Peyer's patch (tissue), 4 donors: ENCODE measurements at regions not wholly inside any gene's neighbourhood (a gene's known extent, or its start where the extent isn't known, plus 50 kb on each side); places are given as distances from the start of the nearest gene placed in this dataset.

Experiments
- CTCF ChIP-seq, 6 experiments: fragments of 450-650 bp in 4 of 6; fragments of 200-600 bp in 2 of 6; sonication (generic) in 1 of 6; IDR thresholded peaks; one replicate each; pipeline ENCODE4 v1.5.1; 2017 to 2019; ENCODE audit warnings: antibody characterized with exemption in 6 of 6, mild to moderate bottlenecking in 3 of 6, moderate library complexity in 1 of 6
- POLR2A ChIP-seq, 2 donors: fragments of 450-650 bp; IDR thresholded peaks; one replicate each; pipeline ENCODE4 v1.5.1; 2017; ENCODE audit warnings: antibody characterized with exemption in 2 of 2, mild to moderate bottlenecking in 2 of 2, moderate library complexity in 2 of 2

DNA sequence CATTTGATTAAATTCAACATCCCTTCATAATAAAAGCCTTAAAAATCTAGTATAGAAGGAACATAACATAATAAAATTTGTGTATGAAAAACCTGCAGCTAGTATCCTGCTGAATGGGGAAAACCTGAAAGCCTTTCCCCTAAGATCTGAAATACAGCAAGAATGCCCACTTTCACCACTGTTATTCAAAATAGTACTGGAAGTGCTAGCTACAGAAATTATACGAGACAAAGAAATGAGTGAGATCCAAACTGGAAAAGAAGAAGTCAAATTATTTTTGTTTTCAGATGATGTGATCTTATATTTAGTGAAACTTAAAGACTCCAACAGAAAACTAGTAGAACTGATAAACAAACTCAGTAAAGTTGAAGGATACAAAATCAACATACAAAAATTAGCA lies 152.9 kb downstream of the RTL3 start:
- no peak for TF ChIP-seq POLR2A (IDR thresholded peaks at IDR 0.05)
- no peak for TF ChIP-seq CTCF (IDR thresholded peaks at IDR 0.05)
